ENCODE measurements at regions not wholly inside any gene's neighbourhood (a gene's known extent, or its start where the extent isn't known, plus 50 kb on each side); places are given as distances from the start of the nearest gene placed in this dataset.
"Not testable (repeated sequence)": the region's sequence is repeated elsewhere in the genome, so short reads cannot be mapped to it uniquely, and the experiment has no call there.

DNA sequence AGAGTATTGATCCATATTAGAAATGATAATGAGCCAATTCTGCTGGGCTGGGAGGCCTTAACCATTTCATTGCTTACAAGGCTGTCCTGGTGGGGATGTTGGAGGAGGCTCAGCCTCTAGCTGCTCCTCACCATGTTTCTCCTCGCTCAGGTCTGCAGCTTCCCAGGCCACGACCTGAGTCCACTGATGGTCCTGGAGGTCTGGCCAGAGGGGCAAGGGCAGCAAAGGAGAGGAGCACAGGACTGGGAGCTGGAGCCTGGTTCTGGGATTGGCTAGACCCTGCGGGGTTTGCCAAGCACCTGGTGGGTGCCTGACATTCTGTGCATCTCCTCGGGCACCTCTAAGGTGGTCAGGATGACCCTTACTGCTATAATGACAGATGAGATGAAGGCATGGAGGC lies 92.6 kb downstream of the KIF26A start:
- DNase-seq, result no peak

DNA sequence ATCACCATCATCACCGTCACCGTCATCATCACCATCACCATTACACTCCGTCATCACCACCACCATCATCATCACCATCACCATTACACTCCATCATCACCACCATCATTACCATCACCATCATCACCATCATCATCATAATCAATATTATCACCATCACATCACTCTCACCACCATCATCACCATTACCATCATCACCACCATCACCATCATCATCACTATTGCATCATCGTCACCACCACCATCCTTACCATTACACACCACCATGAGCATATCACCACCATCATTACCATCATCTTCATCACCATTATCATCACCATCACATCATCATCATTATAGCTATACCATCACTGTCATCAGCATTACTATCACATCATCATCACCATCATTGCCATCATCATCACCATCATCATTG lies 93.7 kb downstream of the KIF26A start:
- no peak for DNase-seq

DNA sequence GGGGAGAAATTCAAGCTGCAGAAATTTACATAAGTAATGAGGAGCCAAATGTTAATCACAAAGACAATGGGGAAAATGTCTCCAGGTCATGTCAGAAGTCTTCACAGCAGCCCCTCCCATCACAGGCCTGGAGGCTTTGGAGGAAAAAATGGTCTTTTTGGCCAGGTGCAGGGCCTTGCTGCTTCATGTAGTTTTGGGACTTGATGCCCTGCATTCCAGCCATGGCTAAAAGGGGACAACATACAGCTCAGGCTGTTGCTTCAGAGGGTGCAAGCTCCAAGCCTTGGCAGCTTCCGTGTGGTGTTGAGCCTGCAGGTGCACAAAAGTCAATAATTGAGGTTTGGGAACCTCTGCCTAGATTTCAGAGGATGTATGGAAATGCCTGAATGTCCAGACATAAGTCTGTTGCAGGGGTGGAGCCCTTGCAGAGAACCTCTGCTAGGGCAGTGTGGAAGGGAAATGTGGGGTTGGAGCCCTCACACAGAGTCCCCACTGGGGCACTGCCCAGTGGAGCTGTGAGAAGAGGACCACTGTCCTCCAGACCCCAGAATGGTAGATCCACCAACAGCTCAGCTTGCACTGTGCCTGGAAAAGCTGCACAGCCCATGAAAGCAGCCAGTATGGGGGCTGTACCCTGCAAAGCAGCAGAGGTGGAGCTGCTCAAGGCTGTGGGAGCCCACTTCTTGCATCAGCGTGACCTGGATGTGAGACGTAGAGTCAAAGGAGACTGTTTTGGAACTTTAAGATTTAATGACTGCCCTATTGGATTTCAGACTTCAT lies 95.8 kb downstream of the KIF26A start:
- DNase-seq, result not testable (repeated sequence)

DNA sequence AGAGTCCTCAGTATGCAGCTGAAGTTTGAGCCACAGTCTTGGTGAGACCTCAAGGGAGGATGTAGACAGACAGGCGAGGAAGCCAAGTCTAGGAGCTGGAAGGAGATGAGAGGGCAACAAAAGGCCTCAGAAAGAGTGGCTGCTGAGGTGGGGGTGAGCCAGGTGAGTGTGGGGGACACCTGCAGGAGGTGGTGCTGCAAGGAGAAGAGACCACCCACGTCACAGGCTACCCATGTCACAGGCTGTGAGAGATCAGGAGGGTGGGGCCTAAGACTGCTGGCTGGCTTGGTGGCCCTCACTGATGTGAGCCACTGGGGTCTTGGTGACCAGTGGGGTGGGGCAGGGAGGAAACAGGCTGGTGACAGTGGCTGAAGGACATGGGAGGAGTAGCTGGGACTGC lies 97.3 kb downstream of the KIF26A start:
- DNase-seq, result no peak

DNA sequence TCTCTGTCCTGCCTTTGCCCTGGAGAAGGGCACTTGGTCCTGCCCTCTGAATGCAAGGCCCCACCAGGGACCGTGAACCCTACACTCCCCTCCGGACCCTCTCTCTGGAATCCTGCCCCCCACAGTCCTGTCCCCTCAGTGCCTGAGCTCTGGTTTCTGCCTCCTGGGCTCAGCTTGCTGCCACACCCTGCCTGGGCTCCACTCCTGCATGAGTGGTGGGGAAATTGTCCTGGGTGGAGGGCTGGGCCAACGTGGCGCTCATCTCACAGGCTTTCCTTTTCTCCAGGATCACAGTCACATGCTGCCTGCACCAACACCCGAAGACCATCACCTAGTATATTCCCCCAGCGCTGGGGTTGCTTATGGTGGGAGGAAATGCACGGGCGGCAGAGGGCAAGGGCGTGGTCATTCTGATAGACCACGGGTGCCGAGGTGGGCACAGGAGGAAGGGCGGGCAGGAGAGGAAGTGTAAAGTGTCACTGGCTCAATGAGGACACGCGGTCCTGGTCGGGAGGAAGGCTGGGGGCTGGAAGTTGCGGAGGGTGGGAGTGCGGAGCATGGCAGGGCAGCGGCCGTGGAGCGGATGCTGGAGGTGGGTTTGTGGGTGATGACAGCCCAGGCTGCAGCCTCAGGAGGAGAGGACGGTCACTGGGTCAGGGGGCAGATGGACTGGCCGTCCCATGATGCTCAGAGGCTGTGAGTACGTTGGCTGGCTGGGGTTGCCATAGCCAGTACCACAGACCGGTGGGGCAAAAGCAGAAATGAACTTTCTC lies 99.5 kb downstream of the KIF26A start:
- DNase-seq, result no peak

DNA sequence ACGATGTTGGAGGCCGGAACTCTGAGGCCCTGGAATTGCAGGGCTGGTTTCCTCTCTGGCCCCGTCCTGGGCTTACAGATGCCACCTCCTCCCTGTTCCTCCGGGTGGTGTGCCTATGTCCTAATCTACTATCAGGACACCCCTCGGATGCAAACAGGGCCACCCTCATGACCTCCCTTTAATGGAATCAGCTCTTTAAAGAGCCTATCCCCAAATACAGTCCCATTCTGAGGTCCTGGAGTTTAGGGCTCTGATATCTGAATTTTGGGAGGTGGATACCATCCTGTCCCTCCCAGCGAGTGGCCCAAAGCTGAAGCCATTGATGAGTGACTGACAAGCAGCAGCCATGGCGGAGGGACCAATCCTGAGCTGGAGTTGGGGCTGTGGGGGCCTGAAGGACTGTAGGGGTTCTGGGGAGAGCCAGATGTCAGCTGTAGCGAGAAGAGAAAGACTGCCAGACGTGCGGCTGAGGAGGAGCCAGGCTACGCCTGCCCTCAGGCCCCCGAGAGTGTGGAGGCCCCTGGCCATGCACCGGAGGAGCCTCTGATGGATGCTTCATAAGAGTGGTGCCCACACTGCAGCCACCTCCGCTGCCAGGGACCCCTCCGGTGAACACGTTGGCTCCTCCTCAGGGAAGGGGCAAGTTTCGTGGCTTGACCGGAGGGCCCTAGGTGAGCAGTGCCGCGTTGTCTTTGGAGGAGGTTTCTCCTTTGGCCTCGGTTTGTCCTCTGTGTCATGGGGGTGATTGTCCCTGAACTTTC lies 100.2 kb downstream of the KIF26A start:
- no peak for DNase-seq

DNA sequence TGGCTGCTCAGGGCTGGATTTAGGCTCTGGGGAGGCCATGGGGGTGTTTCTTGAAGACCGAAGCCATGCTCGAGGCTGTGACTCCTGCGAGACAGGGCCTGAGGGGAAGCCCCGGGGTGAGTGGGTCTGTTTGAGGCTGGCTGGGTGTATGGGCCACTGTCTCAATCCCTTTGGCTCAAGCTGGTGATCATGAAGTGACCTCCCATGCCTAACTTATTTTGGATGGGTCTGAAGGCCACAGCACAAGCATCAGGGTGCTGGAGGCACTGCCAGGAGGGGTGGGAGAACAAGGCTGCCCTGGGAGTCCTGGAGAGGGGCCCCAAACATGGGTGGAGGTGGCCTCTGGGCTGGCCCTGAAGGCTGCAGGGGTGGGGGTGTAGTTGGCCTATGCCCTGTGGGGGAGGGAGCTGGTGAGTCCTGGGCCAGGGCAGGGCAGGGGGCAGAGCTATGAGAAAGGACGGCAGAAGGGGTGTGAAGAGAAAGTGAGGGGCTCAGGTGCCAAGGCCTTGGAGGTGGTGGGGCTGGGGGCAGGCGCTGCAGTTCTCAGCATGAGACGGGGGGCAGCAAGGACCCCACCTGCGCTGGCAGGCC lies 100.9 kb downstream of the KIF26A start:
- DNase-seq, result no peak

DNA sequence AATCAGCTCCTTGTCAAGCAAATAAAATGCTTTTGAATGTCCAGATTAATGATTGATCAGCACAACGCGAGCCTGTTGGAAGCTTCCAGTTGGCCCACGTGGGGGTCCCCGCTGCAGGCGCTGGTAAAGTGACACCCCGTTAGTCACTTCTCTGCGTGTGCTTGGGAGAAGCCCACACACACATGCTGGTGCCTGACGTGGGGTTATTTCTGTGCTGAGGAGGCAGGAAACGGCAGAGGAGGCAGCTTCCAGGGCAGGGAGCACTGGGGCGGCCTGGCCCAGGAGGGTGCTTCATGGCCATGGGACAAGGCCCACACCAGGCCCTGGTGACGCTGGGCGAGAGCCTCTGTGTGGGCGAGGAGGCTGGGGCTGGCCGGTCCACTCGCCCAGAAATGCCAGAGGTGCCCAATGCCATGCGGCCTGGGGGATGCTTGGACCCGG lies 101.5 kb downstream of the KIF26A start:
- DNase-seq, result no peak

DNA sequence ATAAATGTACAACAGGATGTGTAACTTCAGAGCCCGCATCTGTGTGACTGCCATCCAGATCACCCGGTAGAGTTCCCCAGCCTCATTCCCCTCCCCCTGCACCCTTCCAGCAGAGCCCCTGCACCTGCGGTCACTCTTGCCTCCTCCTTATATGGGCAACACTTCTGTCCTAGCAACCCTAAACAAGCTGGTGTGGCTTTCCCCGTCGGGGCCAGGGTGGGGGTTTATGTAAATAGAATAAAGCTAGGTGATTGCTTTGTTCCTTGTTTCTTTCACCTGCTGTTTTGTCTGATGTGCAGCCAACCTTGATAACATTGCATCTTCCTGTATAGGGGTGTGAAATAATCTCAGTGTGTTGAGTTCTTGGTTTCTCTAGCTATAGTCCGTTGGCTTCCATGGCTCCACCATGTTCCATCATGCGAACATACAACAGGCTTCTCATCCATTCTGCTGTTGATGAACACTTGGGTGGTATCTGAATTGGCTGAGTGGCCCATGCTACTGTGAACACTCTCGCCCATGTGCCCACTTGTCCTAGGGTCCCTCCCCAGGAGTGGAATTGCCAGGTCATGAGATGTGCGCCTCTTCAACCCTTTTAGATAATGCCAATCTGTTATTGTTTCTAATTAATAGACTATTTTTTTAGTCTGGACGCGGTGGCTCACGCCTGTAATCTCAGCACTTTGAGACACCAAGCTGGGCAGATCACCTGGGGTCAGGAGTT lies 102.2 kb downstream of the KIF26A start:
- DNase-seq, result no peak

DNA sequence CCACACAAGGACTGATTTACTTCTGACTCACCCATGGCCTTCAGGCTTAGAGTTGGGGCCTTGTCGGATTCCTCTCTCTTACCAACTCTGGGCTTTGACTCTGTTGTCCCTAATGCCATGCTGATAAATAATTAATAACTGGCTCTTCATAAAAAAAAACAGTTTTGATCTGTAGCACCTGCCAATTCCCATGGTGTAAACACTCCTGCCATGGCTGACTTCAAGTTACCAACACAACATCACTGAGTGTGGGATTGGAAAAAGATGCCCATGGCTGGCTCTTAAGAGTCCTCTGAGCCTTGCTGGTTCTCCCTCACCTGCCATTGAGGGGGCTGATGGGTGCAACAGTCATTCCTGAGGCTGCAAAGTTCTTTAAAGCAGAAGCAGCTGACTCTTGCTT lies 104.8 kb downstream of the KIF26A start:
- no peak for DNase-seq

DNA sequence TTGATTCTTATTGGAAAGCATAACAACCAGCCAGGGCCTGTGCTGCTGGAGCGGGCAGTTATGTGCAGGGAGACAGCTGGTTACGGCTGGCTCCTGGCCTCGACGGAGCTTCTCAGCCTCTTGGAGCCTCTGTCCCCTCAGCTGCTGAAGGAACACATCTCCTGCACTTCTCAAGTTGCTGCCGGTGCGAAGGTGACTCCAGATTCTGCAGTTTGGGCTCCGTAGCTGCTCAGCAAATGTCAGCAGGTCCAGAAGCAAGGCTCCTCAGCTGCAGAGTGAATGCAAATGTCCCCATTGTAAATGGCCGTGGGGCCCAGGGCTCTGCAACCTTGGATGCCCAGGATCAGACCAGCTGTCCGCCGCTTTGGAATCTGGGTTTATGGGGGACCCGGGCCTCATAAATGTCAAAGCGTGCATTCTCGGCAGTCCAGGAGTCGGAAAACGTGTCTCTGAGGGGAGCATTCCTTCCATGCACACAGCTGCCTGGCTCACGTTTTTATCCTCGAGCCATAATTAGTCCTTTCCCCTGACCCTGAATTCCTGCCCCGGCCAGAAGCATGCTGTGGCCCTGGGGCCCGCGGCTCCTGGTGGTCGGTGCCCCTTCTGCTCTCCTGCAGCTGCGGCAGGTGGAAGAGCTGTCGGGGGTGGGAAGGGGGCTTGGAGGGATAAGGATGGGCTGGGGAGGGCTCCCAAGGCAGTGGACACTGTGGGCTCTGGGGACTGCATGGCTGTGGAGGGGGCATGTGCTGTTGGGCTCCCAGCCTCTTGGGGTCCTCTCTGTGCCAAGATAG lies 106.0 kb downstream of the KIF26A start:
- peak in 1 of 2 experiments; percentile 56 for DNase-seq

DNA sequence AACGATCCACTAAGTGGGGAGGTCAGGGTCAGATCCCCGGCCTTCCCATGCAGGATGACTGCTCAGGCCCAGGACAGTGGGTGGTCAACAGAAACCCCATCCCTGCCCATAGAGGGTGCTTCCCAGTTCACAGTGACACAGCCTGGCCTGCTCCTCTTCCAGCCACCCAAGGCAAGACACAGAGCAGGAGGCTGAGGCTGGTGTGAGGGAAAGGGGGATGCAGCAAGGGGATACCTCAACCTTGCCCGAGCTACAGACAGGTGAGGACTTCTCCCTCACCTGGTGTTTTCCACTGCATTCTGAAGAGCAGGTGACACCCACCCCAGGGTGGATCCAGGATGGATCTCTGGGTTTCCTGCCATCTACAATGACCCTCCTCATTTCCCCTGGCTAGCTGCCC lies 106.7 kb downstream of the KIF26A start:
- no peak for DNase-seq

DNA sequence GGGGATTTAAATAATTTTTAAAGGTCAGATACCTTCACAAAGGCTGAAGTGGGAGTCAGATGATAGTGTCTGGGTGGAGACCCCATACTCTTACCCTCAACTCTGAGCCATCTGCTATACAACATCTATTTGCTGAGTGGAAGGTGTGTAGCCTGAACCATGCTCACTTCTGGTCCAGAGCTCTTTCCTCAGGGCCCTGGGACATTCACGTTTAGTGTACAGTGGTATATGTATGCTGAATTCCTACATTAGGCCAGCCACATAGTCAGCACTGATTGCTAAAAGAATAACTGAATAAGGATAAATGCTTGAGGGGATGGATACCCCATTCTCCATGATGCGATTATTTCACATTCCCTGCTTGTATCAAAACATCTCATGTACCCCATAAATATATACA lies 107.3 kb downstream of the KIF26A start:
- DNase-seq, result no peak

DNA sequence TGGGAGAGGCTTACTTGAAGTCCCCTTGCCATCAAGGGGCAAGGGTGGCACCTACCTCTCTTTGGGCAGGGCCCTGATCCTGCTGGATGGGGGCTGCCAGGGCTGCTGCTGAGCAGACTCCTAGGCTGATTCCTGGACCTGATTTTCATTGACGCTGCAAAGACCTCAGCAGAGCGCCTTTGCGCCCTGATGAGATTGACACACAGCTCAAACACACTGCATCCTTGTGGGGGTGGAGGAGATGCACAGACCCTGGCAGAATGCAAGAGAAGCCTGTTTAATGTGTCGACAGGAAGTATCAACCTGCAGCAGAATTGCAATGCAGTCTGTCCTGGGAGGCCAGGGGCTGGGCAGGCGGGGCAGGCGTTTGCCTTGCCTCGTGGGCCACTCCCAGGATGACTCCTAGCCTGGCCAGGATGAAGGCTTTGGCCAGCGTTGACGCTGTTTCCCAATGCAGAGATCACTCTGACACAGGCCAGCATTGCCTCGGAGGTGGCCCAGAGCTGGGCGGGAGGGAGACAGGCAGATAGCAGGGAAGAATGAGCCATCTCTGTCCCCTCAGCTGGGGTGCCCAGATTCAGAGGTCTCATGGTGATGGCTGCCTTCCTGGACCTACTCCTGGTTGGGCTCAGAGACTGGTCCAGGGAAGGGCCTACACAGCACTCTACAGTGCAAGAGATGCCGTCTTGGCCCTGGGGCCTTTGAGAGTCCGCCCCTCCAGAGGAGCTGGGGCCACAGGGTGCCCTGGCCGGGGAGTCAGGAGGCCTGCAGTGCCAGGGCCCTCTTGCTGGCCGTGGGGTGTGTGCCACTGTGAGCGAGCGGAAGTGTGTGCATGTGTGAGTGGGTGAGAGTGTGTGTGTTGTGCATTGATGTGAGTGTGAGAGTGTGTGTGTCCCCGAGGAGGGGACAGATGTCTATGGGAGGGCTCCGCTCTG lies 108.3 kb downstream of the KIF26A start:
- no peak for DNase-seq

DNA sequence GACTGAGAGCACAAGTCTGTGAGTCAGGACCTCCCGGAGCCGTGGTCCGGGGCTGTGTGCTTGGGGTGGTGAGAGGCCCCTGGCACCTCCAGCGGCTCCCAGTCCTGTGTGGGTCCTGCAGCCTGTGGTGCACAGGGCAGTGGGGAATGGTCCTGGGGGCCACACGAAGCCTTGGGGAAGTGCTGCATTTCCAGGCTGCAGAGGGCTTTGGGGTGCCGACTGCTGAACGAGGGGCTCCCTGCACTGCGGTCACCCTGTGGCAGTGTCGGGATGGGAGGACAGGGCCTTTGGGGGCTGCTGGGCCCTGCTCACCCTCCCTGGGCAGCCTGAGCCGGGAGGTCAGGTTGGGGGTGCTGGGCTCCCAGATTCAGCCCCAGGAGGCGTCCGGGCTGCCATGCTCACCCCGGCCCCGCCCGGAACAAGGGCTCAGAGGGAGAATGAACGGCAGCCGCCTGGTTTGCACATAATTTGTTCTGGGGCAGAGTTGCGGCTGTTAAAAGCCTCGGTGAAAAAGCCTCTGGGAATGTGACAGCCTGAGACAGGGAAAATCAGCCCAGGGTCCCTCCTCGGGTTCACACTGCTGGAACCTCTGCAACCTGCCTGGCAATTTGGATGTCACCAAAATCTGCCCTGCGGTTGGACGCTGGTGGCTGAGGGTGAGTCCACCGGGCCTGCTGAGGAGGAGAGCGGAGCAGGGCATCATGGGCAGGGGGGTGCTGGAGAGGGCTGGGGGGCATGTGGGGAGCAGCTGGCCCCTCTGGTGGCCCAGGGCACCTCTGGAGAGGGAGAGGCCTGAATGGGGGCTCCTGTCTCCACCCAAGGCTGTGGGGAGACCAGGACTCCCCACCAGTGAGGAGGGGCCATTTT lies 109.2 kb downstream of the KIF26A start:
- no peak for DNase-seq

DNA sequence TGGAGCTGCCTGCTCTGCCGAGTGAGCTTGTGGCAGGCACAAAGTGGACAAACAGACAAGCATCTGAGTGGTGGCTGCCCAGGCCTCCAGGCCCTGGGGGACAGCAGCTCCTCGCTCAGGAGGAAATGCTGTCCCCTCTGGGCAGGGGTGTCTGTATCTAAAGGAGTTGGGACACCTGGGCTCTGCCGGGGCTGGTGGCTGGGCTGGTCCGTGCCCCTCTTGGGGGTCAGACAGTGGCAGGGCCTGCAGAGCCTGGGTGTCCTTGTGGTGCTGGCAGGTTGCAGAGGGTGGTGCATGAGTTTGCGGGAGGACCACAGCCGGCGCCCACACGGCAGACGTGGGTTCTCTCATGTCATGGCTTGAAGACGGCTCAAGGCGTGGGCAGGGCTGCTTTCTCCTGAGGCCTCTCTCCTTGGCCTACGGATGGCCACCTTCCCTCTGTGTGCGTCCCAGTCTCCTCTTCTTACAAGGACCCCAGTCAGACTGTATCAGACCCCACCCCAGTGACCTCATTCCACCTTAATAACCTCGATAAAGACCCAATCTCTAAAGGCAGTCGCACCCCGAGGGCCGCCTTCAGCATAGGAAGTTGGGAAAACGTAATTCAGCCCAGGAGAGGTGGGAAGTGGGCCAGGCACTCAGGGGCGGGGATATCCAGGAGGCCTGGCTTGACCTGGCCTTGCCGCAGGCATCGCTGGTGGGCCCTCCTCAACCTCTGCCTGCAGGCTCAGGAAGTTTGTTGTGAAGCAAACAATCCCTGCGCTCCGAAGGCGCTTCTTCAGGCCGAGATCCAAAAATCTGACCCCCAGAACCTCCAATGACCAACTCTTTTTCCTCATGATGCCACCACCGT lies 110.0 kb downstream of the KIF26A start:
- no peak for DNase-seq

DNA sequence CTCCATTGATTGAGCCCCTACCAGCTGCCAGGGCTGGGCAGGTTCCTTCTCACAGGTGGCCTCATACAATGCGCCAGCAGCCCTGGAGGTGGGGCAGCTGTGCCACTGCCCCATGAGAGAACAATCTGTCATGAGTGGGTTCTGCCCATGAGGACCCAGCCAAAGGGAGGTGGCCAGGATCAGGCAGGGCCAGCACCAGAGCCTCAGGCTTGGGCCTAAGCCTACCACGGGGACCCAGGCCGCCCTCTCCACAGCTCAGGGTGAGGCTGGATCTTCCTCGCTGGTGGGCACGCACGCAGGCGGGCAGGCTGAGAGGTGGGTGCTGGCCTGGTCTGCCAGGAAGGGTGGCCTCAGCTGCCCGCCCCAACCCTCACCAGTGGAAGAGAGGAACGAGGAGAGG lies 110.7 kb downstream of the KIF26A start:
- DNase-seq, result no peak

DNA sequence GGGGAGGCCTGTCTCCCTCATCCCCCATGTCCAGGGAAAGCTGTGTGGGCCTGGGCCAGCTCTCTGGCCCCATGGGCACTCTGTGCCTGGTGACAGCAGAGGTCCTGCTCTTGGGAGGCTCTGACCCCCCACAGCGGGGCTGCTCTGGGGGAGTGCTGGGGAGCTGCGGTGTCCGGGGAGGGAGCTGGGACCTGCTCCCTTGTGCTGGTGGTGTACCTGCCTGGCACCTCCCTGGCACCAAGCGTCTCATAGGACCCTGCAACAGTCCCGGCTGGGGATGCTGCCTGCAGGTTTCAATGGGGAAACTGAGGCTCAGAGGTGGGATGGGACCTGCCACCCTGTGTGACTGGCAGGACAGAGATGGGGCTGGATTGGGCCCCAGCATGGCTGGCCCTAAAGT lies 111.3 kb downstream of the KIF26A start:
- DNase-seq, result no peak

DNA sequence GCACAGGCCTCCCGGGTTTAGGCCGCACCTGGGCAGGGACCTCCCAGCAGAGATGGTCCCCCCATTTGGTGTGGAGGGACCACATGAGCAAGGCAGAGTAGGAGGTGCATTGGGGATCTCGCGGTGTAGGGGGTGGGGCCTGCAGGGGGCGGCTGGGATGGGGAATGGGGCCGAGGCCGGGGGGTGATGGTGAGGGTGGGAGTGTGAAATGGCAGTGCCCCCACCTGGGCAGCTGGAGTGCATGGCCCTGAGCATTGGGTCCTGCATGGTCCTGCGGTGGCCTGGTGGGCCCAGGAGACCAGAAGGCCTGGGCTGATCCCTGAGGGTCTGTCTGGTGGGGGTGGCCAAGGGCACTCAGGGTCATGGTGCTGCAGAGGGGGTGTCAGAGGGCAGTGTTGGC lies 111.8 kb downstream of the KIF26A start:
- DNase-seq, result no peak
